ENCODE measurements at regions not wholly inside any gene's neighbourhood (a gene's known extent, or its start where the extent isn't known, plus 50 kb on each side); places are given as distances from the start of the nearest gene placed in this dataset.

GRCh38 chr11:134684576-134684975 lies 272.5 kb upstream of the B3GAT1 start (continued):
- no peak for TF ChIP-seq ZSCAN18 (CRISPR knock-in tag; IDR thresholded peaks at IDR 0.05)
- TF ChIP-seq PRDM15 (CRISPR knock-in tag; IDR thresholded peaks at IDR 0.05), result no peak
- TF ChIP-seq KAT7 (CRISPR knock-in tag; IDR thresholded peaks at IDR 0.05; ENCODE audit: borderline replicate concordance), result no peak

GRCh38 chr11:134683860-134684259 lies 271.8 kb upstream of the B3GAT1 start:
- Mint-ChIP-seq H3K9me3 (no peaks in the 10 kb centered on the region), H3K27ac (no peak overlapping the region), H3K27me3 (ENCODE audit: low read depth) (no peaks in the 10 kb centered on the region), H3K36me3 (no peaks in the 10 kb centered on the region), H3K4me3 (no peak overlapping the region), H3K4me1 (no peaks in the 10 kb centered on the region)
- ChIA-PET CTCF (no interaction called here), POLR2A (no interaction called here)
- ATAC-seq (no peak), DNase-seq (ENCODE audit: low spot score) (no peak)
- TF ChIP-seq ZNF416 (CRISPR knock-in tag; IDR thresholded peaks at IDR 0.05), result no peak
- TF ChIP-seq MLX (CRISPR knock-in tag; IDR thresholded peaks at IDR 0.05), result no peak
- TF ChIP-seq MAX (CRISPR knock-in tag; IDR thresholded peaks at IDR 0.05), result no peak
- TF ChIP-seq ZNF425 (CRISPR knock-in tag; conservative IDR thresholded peaks at IDR 0.05), result no peak
- no peak for TF ChIP-seq IRF1 (CRISPR knock-in tag; IDR thresholded peaks at IDR 0.05)
- no peak for TF ChIP-seq ZSCAN18 (CRISPR knock-in tag; IDR thresholded peaks at IDR 0.05)
- TF ChIP-seq ARID4B (CRISPR knock-in tag; IDR thresholded peaks at IDR 0.05; ENCODE audit: borderline replicate concordance), result no peak
- no peak for TF ChIP-seq NR2C2 (CRISPR knock-in tag; IDR thresholded peaks at IDR 0.05)
- no peak for TF ChIP-seq HMGA2 (CRISPR knock-in tag; IDR thresholded peaks at IDR 0.05)
- TF ChIP-seq CTCF (IDR thresholded peaks at IDR 0.05), result no peak
- no peak for TF ChIP-seq NR1H2 (CRISPR knock-in tag; IDR thresholded peaks at IDR 0.05)
- TF ChIP-seq ZNF138 (CRISPR knock-in tag; conservative IDR thresholded peaks at IDR 0.05), result no peak
- no peak for TF ChIP-seq PRDM15 (CRISPR knock-in tag; IDR thresholded peaks at IDR 0.05)

All from WTC11 (cell line).